ENCODE measurements at regions not wholly inside any gene's neighbourhood (a gene's known extent, or its start where the extent isn't known, plus 50 kb on each side); places are given as distances from the start of the nearest gene placed in this dataset.

DNA sequence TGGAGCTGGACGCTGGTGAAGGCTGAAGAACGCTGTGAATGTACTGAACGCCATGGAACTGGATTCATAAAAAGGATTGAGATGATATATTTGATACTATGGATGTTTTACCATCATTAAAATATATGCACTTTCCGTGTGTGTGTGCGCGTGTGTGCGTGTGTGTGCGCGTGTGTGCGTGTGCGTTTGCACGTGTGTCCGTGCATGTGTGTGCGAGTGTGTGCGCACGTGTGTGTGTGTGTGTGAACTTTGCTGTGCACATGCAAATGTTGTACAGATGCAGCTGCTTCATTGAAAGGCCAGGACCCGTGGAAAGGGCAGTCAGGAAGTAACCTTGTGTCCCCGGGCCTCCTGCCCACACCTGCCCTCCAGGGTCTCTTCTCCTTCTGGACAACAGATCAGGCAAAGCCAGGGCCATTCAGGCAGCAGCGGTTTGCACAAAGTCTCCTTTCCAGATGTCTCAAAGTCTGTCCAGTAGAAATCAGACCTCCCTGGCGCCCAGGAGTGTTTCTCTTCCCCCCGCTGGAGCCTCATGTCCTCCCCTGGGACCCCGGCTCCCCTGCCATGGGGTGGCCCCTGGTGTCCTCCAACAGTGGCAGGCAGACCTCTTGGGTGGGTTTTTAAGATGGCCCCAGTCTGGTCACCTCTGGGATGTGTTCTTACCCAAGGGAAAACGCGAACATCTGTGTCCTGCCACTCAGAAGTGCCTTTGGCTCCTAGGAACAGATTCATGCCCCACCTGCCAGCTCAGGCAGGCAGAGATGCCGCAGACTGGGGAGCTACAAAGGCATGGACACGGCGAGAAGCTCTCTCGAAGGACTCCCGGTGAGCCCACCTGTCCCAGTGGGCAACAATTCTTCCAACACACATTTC is 86.1 kb upstream of the GPC1 start:
- DNase-seq, result no peak

DNA sequence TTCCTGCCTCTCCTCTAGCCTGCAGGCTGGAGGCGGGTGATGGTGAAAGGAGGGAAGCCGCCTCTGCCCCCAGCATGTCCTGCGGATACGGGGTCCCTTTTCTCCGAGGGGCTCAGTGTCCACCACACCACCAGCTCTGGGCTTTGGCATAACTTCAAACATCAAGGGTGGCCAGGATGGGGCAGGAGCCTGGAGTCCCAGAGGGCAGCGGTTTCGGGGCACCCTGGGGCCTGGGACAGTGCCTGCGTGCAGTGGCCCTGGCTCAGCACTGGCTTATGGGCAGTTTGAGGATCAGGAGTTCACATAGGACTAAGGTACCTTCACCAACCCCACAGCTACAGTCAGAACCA is 85.5 kb upstream of the GPC1 start:
- DNase-seq, result no peak

DNA sequence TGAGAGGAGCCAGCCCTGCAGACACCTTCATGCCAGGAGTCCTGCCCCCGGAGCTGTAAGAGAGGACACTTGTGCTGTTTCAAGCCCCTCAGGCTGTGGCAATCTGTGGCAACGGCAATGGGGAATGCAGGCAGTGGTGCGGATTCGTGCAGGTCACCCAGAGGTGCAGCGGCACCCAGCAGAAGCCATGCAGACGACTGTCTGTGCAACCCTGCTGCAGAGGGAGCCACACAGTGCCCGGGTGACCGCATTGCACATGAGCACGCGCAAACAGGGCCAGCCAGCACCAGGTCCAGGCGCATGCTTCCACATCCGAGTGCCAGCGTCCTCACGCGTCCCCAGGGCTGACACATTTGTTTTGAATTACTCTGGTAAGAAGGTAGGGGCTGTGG is 84.8 kb upstream of the GPC1 start:
- no peak for DNase-seq

DNA sequence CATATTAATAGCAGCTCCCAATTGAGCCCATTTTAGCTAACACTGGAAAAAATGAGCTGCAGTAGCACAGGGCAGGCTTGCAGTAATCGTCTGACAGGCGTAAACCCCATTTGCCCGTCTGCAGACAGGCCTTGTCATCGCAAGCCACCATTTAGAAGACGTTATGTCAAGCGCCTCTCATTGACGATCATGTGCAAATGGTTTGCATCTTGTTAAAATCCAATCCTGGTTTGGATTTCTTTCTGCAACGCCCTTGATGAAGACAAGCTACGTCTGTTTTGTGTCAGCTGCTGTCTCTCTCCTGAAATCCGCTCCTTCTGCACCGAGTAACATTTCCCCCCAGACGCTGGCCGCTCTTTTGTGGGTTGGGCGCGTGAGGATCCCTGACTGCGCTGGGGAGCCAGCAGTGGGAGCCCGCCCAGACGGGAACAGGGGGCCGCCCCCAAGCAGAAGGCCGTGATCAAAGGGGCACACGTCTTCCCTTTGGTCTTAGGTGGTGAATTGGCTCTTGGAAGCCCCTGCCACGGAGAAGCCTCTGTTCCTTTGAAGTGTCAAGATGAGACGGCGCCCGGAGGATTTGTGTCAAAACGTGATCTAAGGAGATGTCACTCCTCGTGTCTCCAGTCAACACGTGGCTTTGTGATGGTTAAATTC is 84.2 kb upstream of the GPC1 start:
- DNase-seq, result no peak

DNA sequence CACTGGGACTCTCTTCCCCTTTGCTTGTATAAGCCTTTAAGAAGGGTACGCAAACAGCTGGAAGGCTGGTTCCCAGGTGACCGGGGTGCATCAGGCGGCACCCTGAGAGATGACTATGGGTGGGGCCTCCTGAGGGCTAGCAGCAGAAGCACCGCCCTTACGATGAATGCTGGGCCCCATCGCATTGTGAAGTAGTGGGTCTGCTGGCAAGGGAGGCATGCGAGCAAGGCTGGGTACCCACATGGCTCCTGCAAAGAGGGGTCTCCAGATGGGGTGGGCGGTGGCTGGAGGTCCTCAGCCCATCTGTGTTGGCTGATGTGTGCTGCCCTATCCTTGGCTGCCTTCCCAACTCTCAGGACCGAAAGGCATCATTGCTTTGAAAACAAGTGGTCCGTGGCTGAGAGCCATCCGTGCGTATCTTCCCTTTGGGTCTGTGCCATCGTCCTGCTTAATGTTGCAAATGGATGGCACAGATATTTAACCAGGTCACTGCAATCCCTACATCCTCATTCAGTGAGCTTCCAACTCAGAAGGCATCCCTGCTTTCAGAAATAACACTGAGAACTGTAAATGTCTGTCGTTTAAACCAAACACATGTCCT is 83.5 kb upstream of the GPC1 start:
- no peak for DNase-seq

DNA sequence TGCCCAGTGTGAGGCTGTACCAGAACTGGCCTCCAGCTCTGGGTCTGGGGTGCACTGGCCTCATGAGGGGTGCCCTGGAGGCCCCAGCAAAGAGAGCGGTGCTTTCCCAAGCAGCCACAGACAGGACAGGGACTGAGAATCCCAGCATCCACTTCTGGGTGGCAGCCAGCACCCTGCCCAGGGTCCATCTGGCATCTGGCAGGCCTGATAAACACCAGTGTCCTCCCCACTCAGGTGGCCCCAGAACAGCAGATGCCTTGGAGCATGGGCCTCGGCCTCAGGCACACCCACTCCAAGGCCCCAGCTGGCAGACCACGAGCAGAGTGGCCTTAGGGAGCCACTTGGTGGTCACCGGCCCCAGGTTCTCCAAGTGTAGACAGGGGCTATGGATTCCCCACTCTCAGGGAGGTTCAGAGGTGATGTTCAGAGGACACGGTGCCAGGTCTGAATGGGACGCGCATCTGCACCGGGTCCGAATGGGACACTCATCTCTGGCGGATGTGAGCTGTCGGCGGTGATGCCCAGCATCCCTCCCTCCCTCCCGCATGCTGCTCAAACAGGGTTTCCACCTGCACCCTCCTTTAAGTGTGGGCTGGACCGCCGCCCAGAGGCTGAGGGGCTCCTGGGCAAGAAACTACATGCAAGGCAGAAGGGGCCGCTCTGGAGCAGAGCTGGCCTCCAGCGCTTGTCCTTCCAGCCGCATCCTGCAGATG is 82.2 kb upstream of the GPC1 start:
- no peak for DNase-seq

DNA sequence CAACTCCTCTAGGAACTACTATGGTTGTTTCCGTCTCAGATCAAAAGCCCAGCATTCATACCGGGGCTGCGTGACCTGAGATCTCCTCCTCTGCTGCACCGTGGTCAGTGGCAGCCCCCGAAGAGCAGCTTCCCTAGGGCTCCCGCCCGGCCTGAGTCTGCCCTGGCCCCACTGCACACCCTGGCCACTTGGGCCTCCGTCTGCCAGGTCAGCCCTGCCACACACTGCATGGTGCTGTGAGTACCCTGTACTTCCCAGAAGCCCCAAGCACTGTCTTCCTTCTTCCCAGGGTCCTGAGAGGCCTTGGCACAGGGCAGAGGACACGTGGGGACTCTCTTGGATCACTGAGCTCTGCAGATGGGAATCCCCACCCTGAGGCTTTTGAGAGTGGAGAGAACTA is 81.5 kb upstream of the GPC1 start:
- DNase-seq, result no peak

DNA sequence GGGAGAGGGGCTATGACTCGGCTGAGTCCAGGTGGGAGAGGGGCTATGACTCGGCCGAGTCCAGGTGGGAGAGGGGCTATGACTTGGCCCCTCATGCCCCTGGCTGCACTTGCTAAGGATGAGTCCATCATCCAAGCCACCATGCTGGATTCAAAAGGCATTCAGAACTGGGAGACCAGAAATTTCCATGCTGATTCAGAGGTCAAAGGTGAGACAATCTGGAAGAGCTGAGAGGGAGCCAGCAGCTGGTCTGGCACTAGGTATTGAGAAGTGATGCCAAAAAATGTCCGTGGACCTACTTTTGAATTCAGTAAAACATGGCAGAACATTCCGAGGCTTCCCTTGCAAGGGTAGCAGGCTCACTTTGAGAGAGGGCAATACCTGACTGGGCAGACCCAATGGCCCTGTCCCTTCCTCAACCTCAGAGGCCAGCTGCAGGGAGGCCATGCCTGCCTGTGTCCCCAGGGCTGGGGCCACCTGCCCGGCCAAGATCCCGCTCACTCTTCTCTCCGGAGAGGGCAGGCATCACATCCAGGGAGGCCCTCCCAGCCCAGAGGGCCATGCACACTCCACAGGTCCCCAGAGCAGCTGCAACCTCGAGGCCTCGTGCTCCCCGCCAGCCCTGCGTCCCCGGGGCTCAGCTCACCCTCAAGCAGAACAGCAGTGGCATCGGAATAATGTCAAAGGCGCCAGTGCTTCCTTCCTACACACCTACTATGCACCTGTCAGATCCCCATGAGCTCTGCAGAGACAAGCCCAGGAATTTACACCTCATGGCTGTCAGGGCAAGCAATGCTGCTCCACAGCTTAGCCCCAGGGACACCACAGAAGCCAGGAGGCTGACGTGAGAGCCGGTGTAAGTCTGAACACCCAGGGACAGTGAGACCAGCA is 80.2 kb upstream of the GPC1 start:
- DNase-seq, result no peak

DNA sequence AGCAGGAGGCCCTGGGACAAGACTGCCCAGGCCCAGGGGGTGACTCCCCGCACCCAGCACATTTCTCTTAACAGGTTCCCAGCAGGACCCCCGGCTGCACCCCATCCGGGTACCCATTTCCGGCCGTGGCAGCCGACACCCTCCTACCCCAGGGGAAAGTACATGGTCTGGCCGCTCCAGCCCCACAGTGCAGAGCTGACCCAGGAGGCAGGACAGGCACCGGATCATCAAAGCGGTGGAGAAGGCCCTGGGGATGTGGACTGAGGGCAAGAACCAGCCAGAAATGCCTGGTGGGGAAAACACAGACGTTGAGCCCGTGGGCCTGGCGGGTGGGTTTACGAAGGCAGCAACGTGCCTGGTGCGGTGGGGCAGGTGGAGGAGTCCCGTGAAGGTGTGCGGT is 79.5 kb upstream of the GPC1 start:
- no peak for DNase-seq

DNA sequence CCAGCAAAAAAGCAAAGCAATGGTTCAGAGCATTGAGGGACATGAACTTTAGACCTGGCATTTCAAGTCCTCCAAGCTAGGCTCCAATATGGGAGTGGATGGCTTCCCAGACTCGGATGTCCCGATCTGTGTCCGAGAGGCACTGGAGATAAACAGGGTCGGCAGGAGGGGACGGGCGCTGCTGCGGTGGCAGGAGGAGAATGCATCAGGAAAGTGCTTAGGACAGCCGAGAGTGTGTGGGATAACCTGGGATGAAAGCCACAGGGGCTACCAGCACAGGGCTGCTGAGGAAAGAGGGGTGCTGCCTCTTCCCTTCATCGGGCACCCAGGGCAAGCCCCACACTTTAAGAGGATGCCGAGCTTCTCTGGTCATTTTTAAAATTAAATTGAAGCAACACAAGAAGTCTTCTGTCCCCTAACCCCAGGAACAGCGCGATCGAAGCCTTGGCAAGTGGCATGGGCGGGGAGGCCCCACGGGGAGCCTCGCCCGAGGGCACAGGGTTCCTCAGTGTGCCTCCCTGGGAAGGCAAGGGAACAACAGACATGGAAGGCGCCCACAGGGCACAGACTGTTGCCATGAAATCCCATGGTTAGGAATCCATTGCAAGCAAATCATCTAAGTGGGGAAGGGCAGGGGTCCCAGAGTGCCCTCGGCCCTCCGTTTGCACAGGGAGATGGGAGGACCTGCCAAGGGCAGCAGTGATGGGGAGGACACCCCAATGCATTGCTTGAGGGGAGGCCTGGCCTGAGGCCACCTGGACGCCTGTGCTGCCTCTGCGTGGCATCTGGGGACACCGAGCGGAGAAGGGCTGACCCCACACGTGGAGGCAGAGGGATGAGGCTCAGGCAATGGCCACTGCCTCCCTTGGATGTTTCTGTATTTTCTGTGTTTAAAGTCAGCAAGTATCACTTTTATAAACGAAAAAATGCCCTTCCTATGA is 78.5 kb upstream of the GPC1 start:
- no peak for DNase-seq

DNA sequence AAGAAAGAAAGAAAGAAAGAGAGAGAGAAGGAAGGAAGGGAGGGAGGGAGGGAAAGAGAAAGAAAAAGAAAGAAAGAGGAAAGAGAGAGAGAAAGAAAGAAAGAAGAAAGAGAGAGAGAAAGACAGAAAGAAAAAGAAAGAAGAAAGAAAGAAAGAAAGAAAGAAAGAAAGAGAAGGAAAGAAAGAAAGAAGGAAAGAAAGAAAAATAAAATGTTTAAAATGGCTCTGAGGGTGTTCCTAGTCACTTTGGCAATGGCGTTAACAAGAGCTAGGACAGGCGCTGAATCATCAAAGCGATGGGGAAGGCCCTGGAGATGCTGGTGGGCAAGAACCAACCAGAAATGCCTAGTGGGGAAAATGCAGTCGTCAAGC is 77.8 kb upstream of the GPC1 start:
- DNase-seq, result no peak

DNA sequence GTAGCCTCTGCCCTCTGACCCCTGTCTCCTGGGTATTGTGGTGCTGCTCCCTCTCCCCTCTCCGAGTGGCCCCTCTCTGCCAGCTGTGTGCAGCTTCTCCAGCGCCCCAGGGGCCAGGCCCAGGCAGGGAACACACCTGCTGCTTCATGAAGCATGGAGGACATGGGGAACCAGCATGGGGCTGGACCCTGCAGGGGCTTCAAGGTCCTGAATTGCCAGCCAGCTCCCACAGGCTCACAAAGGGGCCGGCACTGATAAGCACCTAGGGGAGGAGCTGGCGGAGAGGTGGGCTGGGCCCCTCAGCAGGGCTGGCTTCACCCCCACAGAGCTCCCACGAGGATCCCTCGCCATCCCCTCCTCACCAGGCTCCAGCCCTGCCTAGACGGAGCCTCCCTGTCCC is 77.4 kb upstream of the GPC1 start:
- DNase-seq, result no peak

DNA sequence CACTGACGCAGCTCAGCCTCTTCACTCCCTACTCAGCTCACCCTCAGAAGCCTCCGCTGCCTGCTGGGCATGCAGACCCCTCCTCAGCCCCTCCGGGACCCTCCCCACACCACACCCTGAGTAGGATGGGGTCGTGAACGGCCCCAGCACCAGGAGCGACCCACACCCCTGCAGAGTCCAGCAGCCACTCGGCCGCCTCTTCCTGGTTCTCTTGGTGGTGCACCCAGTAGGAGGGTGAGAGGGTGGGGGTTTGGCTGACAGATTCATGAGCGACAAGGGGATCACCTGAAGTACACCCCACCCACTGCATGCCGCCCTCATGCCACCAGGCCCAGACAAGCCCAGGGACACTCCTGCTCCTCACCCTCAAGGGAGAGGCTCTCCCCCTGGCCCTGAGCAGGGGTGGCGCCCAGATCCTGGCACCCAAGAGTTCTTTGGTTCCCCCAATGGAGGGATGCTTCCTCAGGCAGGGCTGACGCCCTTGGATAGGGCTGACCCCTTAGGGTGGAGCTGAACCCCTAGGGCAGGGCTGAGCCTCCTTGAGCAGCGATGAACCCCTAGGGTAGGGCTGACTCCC is 76.6 kb upstream of the GPC1 start:
- no peak for DNase-seq

DNA sequence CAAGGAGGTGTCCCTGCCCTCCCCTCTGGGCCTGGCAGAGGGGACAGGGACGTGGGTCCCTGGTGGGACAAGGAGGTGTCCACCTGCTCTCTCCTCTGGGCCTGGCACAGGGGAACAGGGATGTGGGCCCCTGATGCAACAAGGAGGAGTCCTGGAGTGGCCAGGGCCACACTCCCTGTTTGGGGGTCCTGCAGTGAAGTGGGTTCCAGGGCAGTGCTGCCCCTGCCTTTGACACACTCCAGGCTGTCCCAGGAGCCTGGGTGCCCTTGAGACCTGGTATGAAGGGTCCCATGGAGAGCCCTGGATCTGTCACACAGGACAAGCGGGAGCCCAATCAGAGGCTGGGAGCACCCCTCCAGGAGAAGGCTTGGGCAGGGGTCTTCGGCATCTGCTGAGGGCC is 75.8 kb upstream of the GPC1 start:
- no peak for DNase-seq

DNA sequence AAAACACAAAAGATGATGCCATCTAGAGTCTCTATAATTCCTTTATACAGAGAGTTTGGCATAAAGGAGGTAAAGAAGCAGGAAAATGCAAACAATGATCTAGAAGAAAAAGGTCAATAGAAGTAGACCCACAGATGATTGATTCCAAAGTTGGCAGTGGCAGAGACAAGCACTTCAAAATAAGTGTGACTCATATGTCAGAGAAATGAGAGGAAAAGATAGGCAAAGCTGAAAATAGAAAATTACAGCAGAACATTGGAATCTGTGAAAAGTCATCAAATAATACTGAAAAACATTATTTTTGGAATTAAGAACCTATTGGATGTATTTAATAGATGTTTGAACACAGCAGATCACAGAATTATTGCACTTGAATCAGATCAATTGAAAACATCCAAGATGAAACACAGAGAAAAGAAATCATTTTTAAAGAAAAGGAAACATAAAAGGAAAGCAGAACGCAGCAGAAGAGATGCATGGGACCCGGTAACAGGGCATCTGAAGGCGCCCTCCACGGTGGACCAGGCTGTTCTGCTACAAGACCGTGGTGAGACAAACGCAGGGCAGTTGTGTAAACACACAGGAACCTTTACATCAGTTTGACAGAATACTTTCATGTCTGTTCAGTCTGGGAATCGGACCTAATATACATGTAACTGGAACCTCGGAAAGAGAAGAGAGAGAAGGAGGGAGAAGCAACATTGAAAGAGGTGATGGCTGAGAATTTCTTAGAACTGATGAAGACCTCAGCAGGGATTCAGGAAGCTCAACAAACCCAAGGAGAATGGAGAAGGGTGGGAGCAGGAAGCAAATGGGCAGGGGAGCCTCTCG is 74.6 kb upstream of the GPC1 start:
- no peak for DNase-seq

DNA sequence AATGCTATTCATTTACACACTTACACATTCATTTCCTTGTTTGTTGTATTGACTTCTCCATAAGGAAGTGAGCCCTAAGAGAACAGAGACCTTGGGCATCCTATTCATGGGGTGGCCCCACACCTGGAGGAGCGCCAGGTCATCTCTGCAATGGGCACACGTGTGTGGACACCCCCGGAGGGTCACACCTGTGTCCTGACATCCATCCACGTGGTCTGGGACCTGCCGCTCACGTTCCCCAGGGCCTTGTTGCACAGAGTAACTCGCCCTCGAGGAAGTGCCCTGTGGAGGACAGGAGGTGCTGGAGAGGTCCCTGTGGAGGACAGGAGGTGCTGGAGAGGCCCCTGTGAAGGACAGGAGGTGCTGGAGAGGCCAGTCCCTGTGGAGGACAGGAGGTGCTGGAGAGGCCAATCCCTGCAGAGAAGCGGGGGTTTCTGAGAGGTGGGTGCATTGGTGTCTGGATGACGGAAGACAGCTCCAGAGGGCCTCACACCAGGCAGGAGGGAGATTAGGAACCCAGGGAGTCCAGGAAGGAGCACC is 73.2 kb upstream of the GPC1 start:
- no peak for DNase-seq

DNA sequence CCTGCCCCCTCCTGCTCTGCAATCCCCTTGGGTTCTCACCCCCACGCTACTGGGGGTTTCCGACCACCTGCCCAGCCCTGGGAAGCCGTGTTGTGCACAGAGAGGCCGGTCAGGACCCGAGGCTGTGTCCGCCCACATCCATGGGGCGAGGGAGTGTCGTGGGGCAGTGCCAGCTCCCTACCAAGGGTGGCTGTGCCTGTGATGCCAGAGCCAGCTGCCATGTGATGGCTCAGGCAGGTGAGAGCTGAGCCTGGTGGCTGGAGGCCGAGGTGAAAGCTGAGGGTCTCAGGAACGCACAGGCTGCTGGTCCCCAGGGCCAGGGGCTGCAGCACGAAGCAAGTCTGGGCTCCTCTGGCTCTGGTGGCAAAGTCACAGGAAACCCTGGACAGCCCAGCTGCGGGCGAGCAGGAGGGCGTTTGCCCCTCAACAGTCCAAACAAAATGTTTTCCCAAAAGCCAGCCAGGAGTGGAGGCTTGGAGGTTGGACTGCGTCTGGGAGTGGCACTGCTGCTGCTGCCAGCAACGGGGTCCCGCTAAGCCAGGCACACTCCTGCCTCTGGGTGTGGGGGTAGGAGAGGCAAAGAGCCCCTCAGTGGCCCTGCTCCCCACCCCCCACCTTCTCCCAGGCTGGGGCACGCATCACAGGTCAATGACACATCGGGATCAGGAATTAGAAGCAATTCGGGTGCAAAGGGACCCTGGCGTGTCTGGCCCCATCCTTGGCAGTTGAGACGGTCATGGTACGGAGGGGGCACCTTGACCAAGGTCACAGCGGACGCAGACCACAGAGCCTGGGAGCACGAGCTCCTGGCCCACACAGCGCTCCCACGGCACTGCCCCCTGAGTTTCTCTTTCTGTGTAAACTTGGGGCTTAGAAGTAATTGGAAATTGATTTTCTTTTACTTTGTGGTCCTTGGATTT is 72.4 kb upstream of the GPC1 start:
- DNase-seq, result no peak

DNA sequence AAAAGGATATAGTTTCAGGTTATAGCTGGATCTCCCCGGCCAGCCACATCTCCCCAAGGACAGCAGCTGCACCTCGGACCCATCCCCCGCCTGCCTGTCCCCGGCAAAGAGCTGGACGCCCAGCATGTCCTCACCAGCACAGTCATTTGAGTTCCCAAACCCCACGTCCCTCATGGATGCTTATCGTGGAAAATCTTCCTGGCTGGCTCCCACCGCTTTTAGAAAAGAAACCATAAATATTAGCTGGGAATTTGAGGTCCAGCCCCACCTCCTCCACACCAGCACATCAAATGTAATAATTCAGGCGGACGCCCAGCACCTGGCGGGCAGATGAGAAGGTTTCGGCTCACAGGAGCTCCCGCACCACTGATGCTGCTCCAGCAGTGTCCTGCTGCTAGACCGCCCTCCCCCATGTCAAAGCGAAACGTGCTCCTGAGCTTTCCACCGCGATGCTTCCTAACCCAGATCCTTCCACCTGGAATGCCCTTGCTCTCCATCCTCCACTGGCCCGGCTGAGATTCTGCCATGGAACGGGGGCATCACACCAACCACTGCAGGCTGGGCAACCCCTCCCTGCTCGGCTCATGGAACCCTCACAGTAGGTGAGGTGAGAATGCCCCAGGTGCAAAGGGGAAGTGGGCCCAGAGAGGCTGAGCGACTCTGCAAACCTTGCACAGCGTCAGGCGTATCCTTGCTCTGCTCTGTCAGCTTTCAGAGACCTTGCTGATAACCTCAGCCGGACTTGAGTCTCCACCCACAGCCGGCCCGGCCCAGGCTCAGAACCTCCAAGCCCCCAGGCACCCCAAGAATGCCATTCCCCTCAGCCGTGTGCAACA is 71.5 kb upstream of the GPC1 start:
- no peak for DNase-seq

Data from activated naive CD4-positive, alpha-beta T cell (primary cell).